GM23248 (cell line): ENCODE measurements at regions not wholly inside any gene's neighbourhood (a gene's known extent, or its start where the extent isn't known, plus 50 kb on each side); places are given as distances from the start of the nearest gene placed in this dataset.

Experiments
- DNase-seq: peaks from one replicate; pipeline ENCODE4 v3.0.0-alpha.2; 2015
- H2AFZ ChIP-seq: fragments of 200-600 bp; sonication (generic); 2 replicates; pipeline ENCODE4 v1.6.1; 2016; ENCODE audit warnings: antibody characterized with exemption
- H3F3A ChIP-seq: fragments of 200-600 bp; sonication (generic); 2 replicates; pipeline ENCODE4 v1.6.1; 2016; ENCODE audit warnings: mild to moderate bottlenecking, antibody characterized with exemption, mixed run types; ENCODE audit not compliant: insufficient read depth
- H3K27ac ChIP-seq: fragments of 200-600 bp; sonication (generic); 2 replicates; pipeline ENCODE4 v1.5.1; 2016; ENCODE audit warnings: mild to moderate bottlenecking
- H3K27me3 ChIP-seq: fragments of 200-600 bp; sonication (generic); replicated peaks from 2 replicates; pipeline ENCODE4 v1.6.1; 2016; ENCODE audit warnings: mild to moderate bottlenecking; ENCODE audit not compliant: insufficient read depth
- H3K36me3 ChIP-seq: fragments of 200-600 bp; sonication (generic); 2 replicates; pipeline ENCODE4 v1.6.1; 2016; ENCODE audit warnings: low read depth, mild to moderate bottlenecking
- H3K4me1 ChIP-seq: fragments of 200-600 bp; sonication (generic); 2 replicates; pipeline ENCODE4 v1.6.1; 2016; ENCODE audit warnings: mild to moderate bottlenecking; ENCODE audit not compliant: insufficient read depth
- H3K4me2 ChIP-seq: fragments of 200-600 bp; sonication (generic); one replicate; pipeline ENCODE4 v1.6.1; 2016; ENCODE audit warnings: mild to moderate bottlenecking; ENCODE audit not compliant: unreplicated experiment
- H3K4me3 ChIP-seq: fragments of 200-600 bp; sonication (generic); 2 replicates; pipeline ENCODE4 v1.5.1; 2016; ENCODE audit warnings: mild to moderate bottlenecking
- H3K79me2 ChIP-seq: fragments of 200-600 bp; sonication (generic); 2 replicates; pipeline ENCODE4 v1.6.1; 2016; ENCODE audit warnings: mild to moderate bottlenecking; ENCODE audit not compliant: insufficient read depth
- H3K9ac ChIP-seq: fragments of 200-600 bp; sonication (generic); 2 replicates; pipeline ENCODE4 v1.6.1; 2016; ENCODE audit warnings: mild to moderate bottlenecking
- H3K9me2 ChIP-seq: fragments of 200-600 bp; sonication (generic); 2 replicates; pipeline ENCODE4 v1.6.1; 2016; ENCODE audit warnings: mixed run types, mild to moderate bottlenecking, moderate library complexity; ENCODE audit not compliant: insufficient read depth
- H3K9me3 ChIP-seq: fragments of 200-600 bp; sonication (generic); one replicate; pipeline ENCODE4 v1.6.1; 2017; ENCODE audit warnings: low read depth
- H4K20me1 ChIP-seq: fragments of 200-600 bp; sonication (generic); 2 replicates; pipeline ENCODE4 v1.6.0; 2016; ENCODE audit not compliant: insufficient read depth
- EZH2 ChIP-seq: fragments of 200-600 bp; sonication (generic); IDR thresholded peaks from 2 replicates; pipeline ENCODE4 v1.6.1; 2018; ENCODE audit warnings: antibody characterized with exemption, mild to moderate bottlenecking; ENCODE audit not compliant: insufficient read depth, poor library complexity, severe bottlenecking
- EZH2phosphoT487 ChIP-seq: fragments of 200-600 bp; sonication (generic); IDR thresholded peaks from 2 replicates; pipeline ENCODE4 v1.6.1; 2018; ENCODE audit warnings: antibody characterized with exemption, moderate library complexity, mild to moderate bottlenecking, low read depth; ENCODE audit not compliant: insufficient read depth
- WGBS, 2 experiments: methylation state at CpG; one replicate each; pipeline ENCODE4 v1.1.6; 2015 to 2017; ENCODE audit warnings: low lambda C conversion rate in 2 of 2, low coverage in 1 of 2; ENCODE audit errors: missing lambda C conversion rate in 2 of 2; 5-methylcytosine and 5-hydroxymethylcytosine counted together
- in situ Hi-C: fragments of 300-500 bp; cut with MboI; formaldehyde crosslinking; loops from 2 replicates; pipeline ENCODE4 v1.15.0; 2020

DNA sequence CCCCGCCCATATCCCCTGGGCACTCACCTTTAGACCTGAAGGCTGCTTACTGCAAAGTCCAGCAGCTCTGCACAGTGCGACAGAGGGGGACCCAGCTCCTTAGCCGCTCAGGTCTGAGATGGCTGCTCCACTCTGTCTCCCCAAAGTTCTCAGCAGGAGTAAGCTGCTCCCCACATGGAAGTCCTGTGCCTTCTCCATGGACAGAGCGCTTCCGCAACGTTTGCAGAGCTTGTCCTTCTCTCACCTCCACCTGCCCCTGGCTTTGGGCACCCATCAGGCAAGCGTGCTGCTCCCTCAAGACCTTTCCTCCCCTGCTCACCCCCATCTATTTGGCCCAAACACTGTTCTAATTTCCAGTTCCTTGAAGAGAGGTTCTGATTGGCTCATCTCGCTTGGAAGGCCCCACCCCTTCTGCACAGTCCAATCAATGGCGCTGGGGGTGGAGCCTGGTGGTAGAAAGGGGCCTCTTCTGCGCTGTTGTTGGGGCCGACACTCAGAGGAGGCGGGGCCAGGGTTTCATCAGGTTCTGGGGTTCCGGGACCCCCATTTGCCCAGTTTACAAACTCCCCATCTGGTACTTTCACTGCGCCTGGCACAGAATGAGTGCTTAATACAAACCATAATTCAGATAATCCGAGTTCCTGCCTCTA is 137.2 kb downstream of the CYLD start:
- TF ChIP-seq EZH2phosphoT487, result no peak
- TF ChIP-seq EZH2, result no peak
- Histone ChIP-seq H3F3A (no peaks in the 10 kb centered on the region), H2AFZ (no peak overlapping the region), H3K4me2 (no peak overlapping the region), H3K9ac (no peak overlapping the region), H3K27me3 (0 out of 2 replicates have a peak, but pooled peaks cover 3% of the 10 kb centered on the region), H3K9me2 (no peaks in the 10 kb centered on the region), H3K36me3 (no peaks in the 10 kb centered on the region), H4K20me1 (no peaks in the 10 kb centered on the region), H3K27ac (no peak overlapping the region), H3K9me3 (no peaks in the 10 kb centered on the region), H3K79me2 (no peaks in the 10 kb centered on the region), H3K4me1 (no peaks in the 10 kb centered on the region), H3K4me3 (no peak overlapping the region)
- 71 to 72% methylated on average over 15 of the region's 15 CpGs for WGBS, 2 experiments
- in situ Hi-C loops, result no loop called here
- no peak for DNase-seq

DNA sequence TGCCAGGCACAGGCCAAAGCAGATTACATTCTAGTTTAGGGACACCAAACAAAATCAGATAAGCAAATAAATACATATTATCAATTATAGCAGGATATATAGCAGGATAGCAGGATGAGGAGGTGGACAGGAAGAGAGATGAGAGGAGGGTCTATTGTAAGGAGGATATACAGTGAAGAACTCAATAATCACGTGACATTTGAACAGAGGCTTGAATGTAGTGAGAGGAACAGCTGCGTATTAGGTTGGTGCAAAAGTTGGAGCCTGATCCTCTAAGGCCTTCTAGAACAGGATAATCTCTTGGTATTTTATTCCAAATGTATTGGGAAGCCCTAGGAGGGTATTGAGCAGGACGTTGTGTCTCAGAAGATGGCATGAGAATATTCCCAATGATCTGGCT is 136.7 kb downstream of the CYLD start:
- no peaks in the 10 kb centered on the region for H3K4me1 ChIP-seq
- TF ChIP-seq EZH2 (no peak), EZH2phosphoT487 (no peak)
- no peak overlapping the region for H3K4me2 ChIP-seq
- no peak overlapping the region for H2AFZ ChIP-seq
- H3K4me3 ChIP-seq, result no peak overlapping the region
- H3K9ac ChIP-seq, result no peak overlapping the region
- no peaks in the 10 kb centered on the region for H3F3A ChIP-seq
- H3K79me2 ChIP-seq, result no peaks in the 10 kb centered on the region
- H3K27ac ChIP-seq, result no peak overlapping the region
- H3K9me2 ChIP-seq, result no peaks in the 10 kb centered on the region
- no peaks in the 10 kb centered on the region for H4K20me1 ChIP-seq
- 0 out of 2 replicates have a peak, but pooled peaks cover 3% of the 10 kb centered on the region for H3K27me3 ChIP-seq
- in situ Hi-C loops, result no loop called here
- no peak for DNase-seq
- WGBS, 2 experiments, result 47 to 64% methylated on average over 3 of the region's 3 CpGs
- no peaks in the 10 kb centered on the region for H3K36me3 ChIP-seq
- no peaks in the 10 kb centered on the region for H3K9me3 ChIP-seq

DNA sequence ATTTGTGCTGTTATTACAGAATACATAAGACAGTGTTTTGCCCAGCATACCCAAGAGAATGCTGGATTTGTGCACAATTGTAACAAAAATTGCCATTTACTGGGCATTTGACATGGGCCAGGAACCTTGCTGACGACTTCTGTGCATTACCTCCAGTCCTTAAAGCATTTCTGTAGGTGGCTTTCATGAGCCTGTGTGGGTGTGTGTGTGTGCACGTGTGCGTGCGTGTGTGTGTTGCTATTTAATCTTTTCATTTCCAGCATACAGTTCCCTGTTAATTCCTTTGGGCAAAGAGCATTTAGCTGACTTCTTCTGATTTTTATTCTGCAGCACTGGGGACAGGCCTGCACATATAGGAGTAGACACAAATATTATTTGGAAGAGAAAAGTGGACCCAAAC is 134.4 kb downstream of the CYLD start:
- no peaks in the 10 kb centered on the region for H3K79me2 ChIP-seq
- in situ Hi-C loops, result no loop called here
- H3K36me3 ChIP-seq, result no peaks in the 10 kb centered on the region
- no peak overlapping the region for H3K27ac ChIP-seq
- no peaks in the 10 kb centered on the region for H3K9me3 ChIP-seq
- no peaks in the 10 kb centered on the region for H3F3A ChIP-seq
- TF ChIP-seq EZH2 (no peak), EZH2phosphoT487 (no peak)
- no peaks in the 10 kb centered on the region for H4K20me1 ChIP-seq
- H3K27me3 ChIP-seq, result 0 out of 2 replicates have a peak, but pooled peaks cover 3% of the 10 kb centered on the region
- no peaks in the 10 kb centered on the region for H3K4me1 ChIP-seq
- H3K4me3 ChIP-seq, result no peak overlapping the region
- H3K9ac ChIP-seq, result no peak overlapping the region
- 62 to 78% methylated on average over 4 of the region's 4 CpGs for WGBS, 2 experiments
- no peaks in the 10 kb centered on the region for H3K9me2 ChIP-seq
- no peak overlapping the region for H2AFZ ChIP-seq
- DNase-seq, result no peak
- H3K4me2 ChIP-seq, result no peak overlapping the region

DNA sequence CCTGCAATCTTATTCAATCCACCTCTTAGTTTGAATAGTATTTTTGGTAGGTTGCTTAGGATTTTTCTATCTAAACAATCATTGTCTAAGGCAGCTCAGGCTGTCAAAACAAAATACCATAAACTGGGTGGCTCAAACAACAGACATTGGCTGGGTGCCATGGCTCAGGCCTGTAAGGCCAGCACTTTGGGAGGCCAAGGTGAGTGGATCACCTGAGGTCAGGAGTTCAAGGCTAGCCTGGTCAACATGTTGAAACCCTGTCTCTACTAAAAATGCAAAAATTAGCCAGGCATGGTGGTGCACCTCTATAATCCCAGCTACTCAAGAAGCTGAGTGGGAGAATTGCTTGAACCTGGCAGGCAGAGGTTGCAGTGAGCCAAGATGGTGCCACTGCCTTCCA is 126.7 kb downstream of the CYLD start:
- TF ChIP-seq EZH2phosphoT487 (no peak), EZH2 (no peak)
- Histone ChIP-seq H3F3A (no peaks in the 10 kb centered on the region), H3K27me3 (no peaks in the 10 kb centered on the region), H3K9ac (no peak overlapping the region), H4K20me1 (no peaks in the 10 kb centered on the region), H3K4me3 (no peak overlapping the region), H3K4me2 (no peak overlapping the region), H3K79me2 (no peaks in the 10 kb centered on the region), H3K9me2 (no peaks in the 10 kb centered on the region), H3K36me3 (no peaks in the 10 kb centered on the region), H3K4me1 (no peaks in the 10 kb centered on the region), H3K27ac (no peak overlapping the region), H3K9me3 (no peaks in the 10 kb centered on the region), H2AFZ (no peak overlapping the region)
- DNase-seq, result no peak
- in situ Hi-C loops, result no loop called here

DNA sequence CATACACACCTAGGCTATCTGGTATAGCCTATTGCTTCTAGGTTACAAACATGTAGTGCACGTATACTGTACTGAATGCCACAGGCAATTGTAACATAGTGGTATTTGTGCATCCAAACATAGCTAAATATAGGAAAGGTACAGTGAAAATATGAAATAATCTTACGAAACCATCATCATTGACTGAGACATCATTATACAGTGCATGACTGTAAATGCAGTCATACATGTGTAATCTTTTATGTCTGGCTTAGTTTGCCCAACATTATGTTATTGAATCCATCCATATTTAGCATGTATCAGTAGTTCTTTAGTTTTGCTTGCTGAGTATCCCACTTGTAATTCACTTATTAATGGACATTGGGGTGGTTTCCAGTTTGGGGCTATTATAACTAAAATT is 124.9 kb downstream of the CYLD start:
- Histone ChIP-seq H3K4me2 (no peak overlapping the region), H4K20me1 (no peaks in the 10 kb centered on the region), H3K4me3 (no peak overlapping the region), H3K9me3 (no peaks in the 10 kb centered on the region), H3K79me2 (no peaks in the 10 kb centered on the region), H3K27me3 (no peaks in the 10 kb centered on the region), H3K36me3 (no peaks in the 10 kb centered on the region), H3K9me2 (no peaks in the 10 kb centered on the region), H3K4me1 (peaks cover 5% of the 10 kb centered on the region), H2AFZ (no peak overlapping the region), H3F3A (0 out of 2 replicates have a peak, but pooled peaks cover 3% of the 10 kb centered on the region), H3K9ac (no peak overlapping the region), H3K27ac (no peak overlapping the region)
- in situ Hi-C loops, result no loop called here
- TF ChIP-seq EZH2 (no peak), EZH2phosphoT487 (no peak)
- DNase-seq, result no peak
- 63 to 77% methylated on average over 2 of the region's 2 CpGs for WGBS, 2 experiments
